Adrenal gland (tissue), 9 donors: ENCODE measurements at regions not wholly inside any gene's neighbourhood (a gene's known extent, or its start where the extent isn't known, plus 50 kb on each side); places are given as distances from the start of the nearest gene placed in this dataset.

Source experiments
- DNase-seq, 7 donors: peaks; one replicate each; pipeline ENCODE4 v3.0.0-alpha.2; 2019 to 2020
- H3K27ac ChIP-seq, 5 donors: fragments of 200-600 bp; sonication (generic) in 4 of 5; 1 replicate in 3 of 5; 2 replicates in 2 of 5; pipeline versions ENCODE4 v1.5.1 to v1.8.0; 2016 to 2020; ENCODE audit warnings: mild to moderate bottlenecking in 1 of 5
- H3K27me3 ChIP-seq: fragments of 200-600 bp; 2 replicates; pipeline ENCODE4 v1.8.0; 2021
- H3K36me3 ChIP-seq, 2 donors: fragments of 200-600 bp; replicated peaks in 1 of 2; 1 replicate in 1 of 2; 2 replicates in 1 of 2; pipeline versions ENCODE4 v1.5.1 to v1.8.0; 2018 to 2022
- H3K4me1 ChIP-seq, 2 donors: fragments of 200-600 bp; replicated peaks in 1 of 2; 1 replicate in 1 of 2; 2 replicates in 1 of 2; pipeline versions ENCODE4 v1.5.1 to v1.8.0; 2018 to 2021
- H3K4me3 ChIP-seq, 4 donors: fragments of 200-600 bp; sonication (generic) in 3 of 4; one replicate each; pipeline ENCODE4 v1.5.1; 2016 to 2018
- H3K9me3 ChIP-seq, 3 donors: fragments of 200-600 bp; sonication (generic) in 1 of 3; replicated peaks in 1 of 3; 1 replicate in 2 of 3; 2 replicates in 1 of 3; pipeline versions ENCODE4 v1.5.1 to v1.8.0; 2016 to 2021
- CTCF ChIP-seq, 6 experiments: fragments of 450-650 bp in 4 of 6; fragments of 200-600 bp in 2 of 6; sonication (generic) in 1 of 6; IDR thresholded peaks; 1 replicate in 5 of 6; 2 replicates in 1 of 6; pipeline versions ENCODE4 v1.5.1 to v1.8.0; 2016 to 2021; ENCODE audit warnings: antibody characterized with exemption in 6 of 6, mild to moderate bottlenecking in 2 of 6, moderate library complexity in 1 of 6
- POLR2A ChIP-seq, 2 donors: fragments of 450-650 bp; IDR thresholded peaks; one replicate each; pipeline ENCODE4 v1.6.1; 2017; ENCODE audit warnings: antibody characterized with exemption in 2 of 2, mild to moderate bottlenecking in 2 of 2, moderate library complexity in 1 of 2
- WGBS, 4 donors: extraction: QIAGEN DNeasy Blood & Tissue Kit in 2 of 4; methylation state at CpG; one replicate each; pipeline versions ENCODE4 v1.1.5 to v1.1.7; 2013 to 2017; 5-methylcytosine and 5-hydroxymethylcytosine counted together
- intact Hi-C, 2 donors: fragments of 100-400 bp; cut with DNase I; formaldehyde crosslinking; loops; one replicate each; pipeline versions ENCODE4 v1.14.1 to v1.15.0; 2022 to 2023
- donor health status: healthy with polysubstance abuse.
- donor health status: Bipolar disorder and iron deficiency.
- donor health status: DM: yes; HTN: yes; CAD: no.
- donor health status: DM: no; HTN: no; CAD: no.
- donor health status: DM: no; HTN: no; CAD: no.

- no peaks in the 10 kb centered on the region for H3K27me3 ChIP-seq
- no peaks in the 10 kb centered on the region for H3K36me3 ChIP-seq
- no peak overlapping the region for H3K4me3 ChIP-seq
- no peaks in the 10 kb centered on the region for H3K4me1 ChIP-seq
- DNase-seq, result no peak
- H3K9me3 ChIP-seq, result no peaks in the 10 kb centered on the region
- no peak overlapping the region for H3K27ac ChIP-seq
- intact Hi-C loops, result no loop called here
- no peak for TF ChIP-seq CTCF (IDR thresholded peaks at IDR 0.05)
- no peak for TF ChIP-seq POLR2A (IDR thresholded peaks at IDR 0.05)
These were observed 75.3 kb upstream of the ASTN2 start for GRCh38 chr9:117490199-117490598.

GRCh38 chr9:117488659-117489058 lies 73.8 kb upstream of the ASTN2 start:
- 83 to 95% (median 89%) methylated on average over 4 of the region's 4 CpGs for WGBS, 4 donors
- Histone ChIP-seq H3K4me1 (no peaks in the 10 kb centered on the region), H3K27ac (no peak overlapping the region), H3K9me3 (no peaks in the 10 kb centered on the region), H3K36me3 (no peaks in the 10 kb centered on the region), H3K27me3 (no peaks in the 10 kb centered on the region), H3K4me3 (no peak overlapping the region)
- intact Hi-C loops, result no loop called here
- TF ChIP-seq POLR2A (IDR thresholded peaks at IDR 0.05) (no peak), CTCF (IDR thresholded peaks at IDR 0.05) (no peak)
- DNase-seq, result no peak

- H3K27ac ChIP-seq, result no peak overlapping the region
- peak; percentile 42 to 84 (median 61) for DNase-seq
These were observed 72.8 kb upstream of the ASTN2 start for GRCh38 chr9:117487555-117488175.

GRCh38 chr9:117486426-117486825 lies 71.6 kb upstream of the ASTN2 start:
- H3K27ac ChIP-seq, result no peak overlapping the region
- 43 to 73% (median 62%) methylated on average over 2 of the region's 2 CpGs for WGBS, 4 donors
- TF ChIP-seq POLR2A (IDR thresholded peaks at IDR 0.05) (no peak), CTCF (IDR thresholded peaks at IDR 0.05) (no peak)
- no peaks in the 10 kb centered on the region for H3K4me1 ChIP-seq
- H3K36me3 ChIP-seq, result no peaks in the 10 kb centered on the region
- DNase-seq, result no peak
- no peaks in the 10 kb centered on the region for H3K9me3 ChIP-seq
- intact Hi-C loops, result no loop called here
- H3K27me3 ChIP-seq, result no peaks in the 10 kb centered on the region
- no peak overlapping the region for H3K4me3 ChIP-seq

More at GRCh38 chr9:117487555-117488175, 72.8 kb upstream of the ASTN2 start:
- Histone ChIP-seq H3K27me3 (no peaks in the 10 kb centered on the region), H3K9me3 (no peaks in the 10 kb centered on the region), H3K36me3 (no peaks in the 10 kb centered on the region), H3K4me3 (no peak overlapping the region), H3K4me1 (no peaks in the 10 kb centered on the region)
- 7 to 19% (median 11%) methylated on average over 8 to 15 of the region's 15 CpGs for WGBS, 4 donors
- no peak for TF ChIP-seq POLR2A (IDR thresholded peaks at IDR 0.05)
- peak; percentile 74 to 92 (median 84) for TF ChIP-seq CTCF (IDR thresholded peaks at IDR 0.05)
- intact Hi-C loops, result no loop called here
